ENCODE measurements at regions not wholly inside any gene's neighbourhood (a gene's known extent, or its start where the extent isn't known, plus 50 kb on each side); places are given as distances from the start of the nearest gene placed in this dataset.
"Not testable (repeated sequence)": the region's sequence is repeated elsewhere in the genome, so short reads cannot be mapped to it uniquely, and the experiment has no call there.

DNA sequence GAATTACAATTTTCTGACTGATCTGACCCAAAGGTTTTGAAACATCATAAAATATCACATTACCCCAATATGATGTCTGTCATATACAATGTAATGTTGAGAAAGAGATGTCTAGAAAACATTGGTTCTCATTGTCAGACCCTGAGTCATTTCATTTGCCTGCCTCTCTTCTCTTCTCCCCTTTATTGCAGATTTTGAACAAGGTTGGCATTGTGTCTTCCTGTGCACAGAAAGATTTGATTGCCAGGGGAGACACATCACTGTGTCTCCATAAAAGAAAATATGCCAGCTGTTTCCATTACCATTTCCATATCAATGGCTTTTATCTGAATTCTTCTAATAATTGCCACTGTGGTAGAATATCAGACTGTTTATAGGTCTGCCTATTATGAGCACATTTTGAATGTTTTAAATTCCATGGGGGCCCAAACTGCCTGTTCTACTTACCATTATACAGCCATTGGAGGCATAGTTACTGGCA, 65.6 kb downstream of the IFI44 start:
- no peak for DNase-seq (ENCODE audit: low read depth in 4 of 4, low spot score in 3 of 4)

DNA sequence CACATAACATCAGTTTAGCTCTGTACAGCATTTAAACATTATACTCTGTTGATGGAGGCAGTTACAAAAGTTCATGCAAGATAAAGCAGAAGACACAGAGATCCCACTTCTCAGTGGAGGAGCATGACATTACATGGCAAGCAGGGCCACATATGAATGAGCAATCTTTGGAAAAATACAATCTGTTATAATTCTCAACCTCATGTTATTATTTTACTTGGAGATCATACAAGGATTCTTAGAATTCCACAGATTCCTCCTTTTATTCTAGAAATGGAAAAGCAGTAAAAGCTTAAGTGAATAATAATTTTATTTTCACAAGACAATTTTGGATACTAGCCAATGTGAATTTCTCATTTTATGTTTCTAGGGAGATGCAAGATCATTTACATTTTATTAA, 66.6 kb downstream of the IFI44 start:
- DNase-seq (ENCODE audit: low read depth in 4 of 4, low spot score in 3 of 4): no peak

DNA sequence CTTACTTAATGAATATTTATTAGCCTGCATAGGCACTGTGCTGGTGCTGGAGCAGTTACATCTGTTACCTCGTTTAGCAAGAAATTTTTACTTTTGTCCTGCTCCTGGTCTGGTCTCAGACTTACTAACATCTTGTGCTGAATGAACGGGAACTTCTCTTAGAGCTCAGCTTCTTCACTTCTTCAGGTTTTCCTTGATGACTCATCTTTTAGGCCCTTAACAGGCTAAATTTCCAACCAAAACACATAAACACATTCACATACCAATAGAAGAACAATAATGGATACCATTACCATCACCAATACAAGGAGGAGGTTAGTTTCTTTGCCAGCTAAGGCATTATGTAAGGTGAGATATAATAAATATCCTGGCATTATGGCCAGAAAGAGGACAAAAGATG, 68.9 kb downstream of the IFI44 start:
- DNase-seq (ENCODE audit: low read depth in 4 of 4, low spot score in 3 of 4): no peak

DNA sequence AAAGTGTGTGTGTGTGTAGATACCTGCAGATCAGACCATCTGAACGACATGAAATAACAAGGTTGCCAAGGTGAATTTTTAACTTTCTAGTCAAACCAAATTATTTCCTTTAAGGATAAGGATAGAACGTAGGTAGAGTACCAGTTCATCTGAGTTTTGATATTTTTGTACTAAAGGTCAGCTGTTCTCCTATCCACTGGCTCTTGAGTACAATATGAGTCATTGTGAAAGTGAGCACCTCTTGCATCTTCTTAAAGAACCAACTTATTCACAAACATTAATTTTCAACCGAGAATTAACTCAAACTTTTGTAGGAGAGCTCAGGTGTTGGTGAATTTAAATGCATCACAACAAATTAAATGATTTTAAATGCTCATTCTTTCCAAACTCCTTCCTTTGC, 71.5 kb downstream of the IFI44 start:
- DNase-seq (ENCODE audit: low read depth in 4 of 4, low spot score in 3 of 4): no peak

DNA sequence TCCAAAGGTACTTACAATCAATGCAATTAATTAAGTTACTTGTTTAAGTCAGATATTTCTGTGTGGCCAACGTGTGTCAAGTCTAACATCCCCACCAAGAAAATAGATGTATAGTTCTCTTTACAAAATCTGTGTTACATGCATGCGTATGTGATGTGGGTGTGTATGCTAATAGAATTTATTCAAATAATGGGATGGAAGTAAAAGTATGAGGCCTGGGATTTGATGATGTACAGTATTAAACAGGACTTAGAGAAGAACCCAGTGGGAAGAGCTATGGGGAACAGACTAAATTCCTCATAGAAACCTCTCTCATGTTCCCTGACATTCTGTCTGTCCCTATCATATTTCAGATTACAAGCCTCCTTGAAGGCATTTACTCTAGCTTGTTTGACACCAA, 72.5 kb downstream of the IFI44 start:
- no peak for DNase-seq (ENCODE audit: low read depth in 4 of 4, low spot score in 3 of 4)

DNA sequence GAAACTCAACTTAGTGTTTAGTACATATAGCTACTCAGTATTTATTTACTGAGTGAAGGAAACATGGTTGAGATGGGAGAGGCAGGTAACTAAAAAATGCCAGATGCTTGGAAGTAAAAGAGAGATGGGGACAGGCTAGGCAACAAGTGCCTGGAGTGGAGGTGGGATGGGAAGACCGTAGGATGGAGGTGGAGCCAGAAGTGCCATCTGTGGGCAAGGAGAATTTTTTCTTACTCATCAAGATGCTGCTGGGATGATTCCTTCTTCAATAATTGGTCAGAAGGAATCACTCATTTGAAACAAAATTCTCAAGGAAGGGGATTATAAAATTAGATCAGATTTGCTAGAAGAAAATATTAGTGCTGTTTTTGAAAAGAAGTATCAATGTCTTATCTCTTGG, 72.9 kb downstream of the IFI44 start:
- DNase-seq (ENCODE audit: low read depth in 4 of 4, low spot score in 3 of 4): no peak

DNA sequence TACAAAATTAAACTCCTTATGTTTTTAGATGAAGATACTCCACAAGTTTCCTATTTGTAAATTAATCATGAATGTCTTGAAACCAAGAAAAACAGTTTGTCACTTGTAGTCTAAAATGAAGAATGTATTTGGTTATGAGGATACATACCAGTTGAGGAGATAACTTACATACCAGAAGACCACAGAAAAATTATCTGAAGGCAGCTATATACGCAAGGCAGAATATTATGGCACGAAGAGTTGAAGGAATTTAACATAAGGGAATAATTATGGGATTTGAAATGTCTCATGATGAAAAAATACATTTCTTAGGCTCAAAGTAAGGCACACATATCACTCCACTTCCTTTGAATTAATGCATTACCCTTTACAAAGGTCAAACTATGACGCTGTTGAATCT, 73.3 kb downstream of the IFI44 start:
- DNase-seq (ENCODE audit: low read depth in 4 of 4, low spot score in 3 of 4): no peak

DNA sequence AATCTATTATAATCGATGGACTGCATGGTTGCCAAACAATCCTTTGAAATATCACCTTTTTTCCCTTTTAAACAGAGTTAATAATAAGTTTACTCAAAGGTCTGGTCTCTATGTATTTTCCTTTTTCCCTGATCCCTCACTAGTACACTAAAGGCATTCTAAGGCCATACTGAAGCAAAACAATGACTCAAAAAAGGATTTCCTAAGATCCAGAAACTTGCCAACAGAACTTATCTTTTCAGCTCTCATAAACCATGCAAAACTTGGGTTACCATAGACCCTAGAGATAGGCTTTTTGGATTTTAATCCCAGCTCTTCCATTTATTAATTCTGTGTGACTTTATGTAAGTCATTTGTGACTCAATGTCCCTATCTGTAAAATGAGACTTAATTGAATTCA, 77.1 kb downstream of the IFI44 start:
- DNase-seq (ENCODE audit: low read depth in 4 of 4, low spot score in 3 of 4): no peak

DNA sequence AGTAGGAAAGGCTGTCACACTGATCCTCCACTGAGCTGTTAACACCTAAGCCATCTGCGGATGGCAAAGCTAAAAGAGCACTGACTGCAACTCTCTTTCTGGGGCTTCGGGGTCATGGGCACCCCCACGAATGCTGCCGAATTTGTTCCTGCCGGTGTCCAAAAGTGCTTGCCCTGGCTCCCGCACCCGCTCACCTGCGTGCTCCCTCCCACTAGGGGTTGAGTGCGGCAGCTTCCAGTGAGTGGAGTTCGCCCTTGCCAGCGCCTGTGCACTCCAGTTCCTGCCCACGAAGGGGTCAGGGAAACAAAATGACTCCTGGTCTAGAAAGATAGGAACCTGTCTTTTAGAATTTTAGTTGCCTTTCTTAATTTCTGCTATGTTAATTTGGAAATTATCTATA, 78.7 kb downstream of the IFI44 start:
- DNase-seq (ENCODE audit: low read depth in 4 of 4, low spot score in 3 of 4): no peak

DNA sequence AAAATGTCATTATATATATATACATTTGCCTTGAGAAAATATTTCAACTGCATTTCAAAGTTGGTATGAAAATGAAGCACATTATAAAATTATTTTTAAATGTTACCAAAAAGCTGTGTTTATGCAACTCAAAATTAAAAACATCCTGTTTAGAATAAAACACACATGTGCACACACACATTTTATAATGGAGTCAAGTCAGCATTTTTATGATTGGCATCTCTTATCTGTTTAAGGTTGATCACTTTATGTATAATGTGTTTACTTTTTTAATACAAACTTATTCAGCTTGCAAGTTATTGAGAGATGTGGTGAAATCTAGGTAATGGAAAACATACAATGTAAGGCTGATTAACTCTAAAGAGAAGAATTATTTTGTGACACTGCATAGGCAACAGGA, 80.4 kb downstream of the IFI44 start:
- no peak for DNase-seq (ENCODE audit: low read depth in 4 of 4, low spot score in 3 of 4)

DNA sequence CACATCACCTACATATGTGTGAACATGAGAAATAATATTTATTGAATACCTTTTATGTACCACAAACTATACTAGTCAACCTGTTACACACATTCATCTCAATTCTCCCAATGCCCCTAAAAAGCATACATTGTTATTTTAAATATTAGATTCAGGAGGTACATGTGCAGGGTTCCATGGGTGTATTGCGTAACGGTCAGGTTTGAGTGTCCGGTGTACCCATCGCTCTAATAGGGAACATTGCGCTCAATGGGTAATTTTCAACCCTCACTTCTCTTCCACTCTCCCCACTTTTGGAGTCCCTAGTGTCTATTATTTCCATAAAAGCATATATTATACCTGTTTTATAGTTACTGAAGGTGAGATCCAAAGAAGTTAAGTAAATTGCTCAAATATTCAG, 82.0 kb downstream of the IFI44 start:
- DNase-seq (ENCODE audit: low read depth in 4 of 4, low spot score in 3 of 4): no peak

DNA sequence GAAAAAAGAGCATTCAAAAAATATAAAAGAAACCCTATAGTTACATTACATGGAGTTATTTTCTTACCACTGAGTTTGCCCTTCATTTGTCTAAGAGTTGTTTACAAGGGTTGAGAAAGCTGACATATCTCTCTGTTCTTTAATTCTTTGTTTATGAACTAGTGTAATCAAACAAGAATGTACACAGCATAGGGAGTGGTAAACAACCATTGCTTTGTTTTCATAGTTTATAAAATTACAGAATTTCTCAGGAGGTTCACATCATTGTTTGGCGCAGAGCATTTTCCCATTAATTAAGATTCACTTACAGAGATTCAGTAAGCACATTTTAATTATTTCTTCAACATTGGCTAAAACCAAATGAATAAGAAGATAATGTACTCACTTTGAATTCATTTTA, 87.6 kb downstream of the IFI44 start:
- no peak for DNase-seq (ENCODE audit: low read depth in 4 of 4, low spot score in 3 of 4)

DNA sequence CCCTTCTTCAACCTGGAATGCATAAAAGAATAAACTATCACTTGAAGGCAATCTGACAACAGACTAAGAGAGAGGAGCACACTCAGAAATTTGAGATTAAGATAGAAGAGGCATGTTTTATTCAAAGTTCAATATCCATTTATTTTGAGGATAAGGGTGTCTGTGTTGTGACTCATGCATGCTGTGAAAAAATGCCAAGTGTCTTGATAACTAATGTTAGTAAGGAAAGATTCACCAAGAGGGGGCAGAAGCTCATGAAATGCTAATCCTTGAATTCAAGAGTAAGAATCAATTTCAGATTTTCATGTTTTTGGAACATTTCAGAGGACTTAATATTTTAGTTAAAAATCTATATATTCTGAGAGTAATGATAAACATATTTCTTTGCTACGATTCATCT, 94.0 kb downstream of the IFI44 start:
- DNase-seq (ENCODE audit: low read depth in 4 of 4, low spot score in 3 of 4): no peak

DNA sequence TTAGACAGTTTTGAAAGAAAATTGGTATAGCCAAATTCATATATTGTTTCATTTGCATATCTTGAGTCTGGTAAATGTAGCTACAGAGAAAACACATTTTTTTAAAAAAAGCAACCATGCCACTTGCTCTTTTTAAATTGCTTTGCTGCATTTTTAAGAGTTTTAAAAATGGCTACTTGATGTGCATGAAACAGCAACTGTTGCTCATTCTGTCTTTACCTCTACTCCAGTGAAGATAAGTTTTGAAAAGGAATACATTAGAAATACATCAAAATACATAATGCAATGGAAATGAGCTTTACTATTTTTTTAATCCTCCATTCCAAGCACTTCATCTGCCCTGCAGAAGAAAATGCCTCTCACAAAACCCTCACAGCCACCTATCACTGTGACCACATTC, 95.5 kb downstream of the IFI44 start:
- DNase-seq (ENCODE audit: low read depth in 4 of 4, low spot score in 3 of 4): no peak

DNA sequence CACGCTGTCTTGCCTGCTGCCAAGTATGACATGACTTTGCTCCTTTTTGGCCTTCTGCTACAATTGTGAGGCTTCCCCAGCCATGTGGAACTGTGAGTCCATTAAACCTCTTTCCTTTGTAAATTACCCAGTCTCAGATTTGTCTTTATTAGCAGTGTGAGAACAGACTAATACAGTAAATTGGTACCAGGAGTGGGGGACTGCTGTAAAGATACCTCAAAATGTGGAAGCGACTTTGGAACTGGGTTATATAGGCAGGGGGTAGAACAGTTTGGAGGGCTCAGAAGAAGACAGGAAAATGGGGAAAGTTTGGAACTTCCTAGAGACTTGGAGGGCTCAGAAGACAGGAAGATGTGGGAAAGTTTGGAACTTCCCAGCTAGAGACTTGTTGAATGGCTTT, 104.0 kb downstream of the IFI44 start:
- DNase-seq (ENCODE audit: low read depth in 4 of 4, low spot score in 3 of 4): not testable (repeated sequence)

DNA sequence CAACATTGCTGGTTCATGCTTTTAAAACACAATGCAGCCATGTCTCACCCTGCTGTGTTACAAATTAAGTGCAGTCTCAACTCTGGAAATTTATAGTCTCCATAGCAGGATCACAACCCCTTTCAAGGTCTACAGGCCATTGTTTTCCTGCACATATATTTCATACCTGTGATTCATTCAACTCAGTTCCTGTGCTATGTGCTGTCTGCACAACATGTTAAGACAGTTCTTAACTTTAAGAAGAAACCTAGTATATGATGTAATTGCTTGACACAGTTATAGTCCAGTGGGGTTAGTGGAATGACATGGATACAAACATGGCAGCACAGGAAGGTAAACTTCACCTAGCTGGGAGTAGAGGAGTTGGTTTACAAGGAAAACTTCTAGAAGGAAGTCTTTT, 106.4 kb downstream of the IFI44 start:
- DNase-seq (ENCODE audit: low read depth in 4 of 4, low spot score in 3 of 4): no peak

DNA sequence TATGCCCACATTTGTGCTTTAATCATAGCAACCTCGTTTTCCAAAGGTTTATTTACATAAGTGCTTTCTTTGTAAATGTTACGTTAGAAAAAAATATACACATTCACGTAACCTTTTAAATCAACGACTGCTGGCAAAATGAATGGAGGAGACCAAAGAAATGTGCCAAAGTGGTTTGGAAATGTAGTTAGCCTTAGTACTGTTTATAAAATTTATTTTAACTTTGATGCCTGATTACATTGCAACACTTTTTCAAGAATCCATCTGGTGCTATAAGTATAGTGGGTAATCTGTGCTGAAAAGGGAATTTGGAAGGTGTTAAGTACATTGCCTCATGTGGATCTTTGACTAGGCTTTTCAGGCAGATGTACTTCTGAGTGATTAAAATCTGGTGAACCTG, 108.9 kb downstream of the IFI44 start:
- no peak for DNase-seq (ENCODE audit: low read depth in 4 of 4, low spot score in 3 of 4)

DNA sequence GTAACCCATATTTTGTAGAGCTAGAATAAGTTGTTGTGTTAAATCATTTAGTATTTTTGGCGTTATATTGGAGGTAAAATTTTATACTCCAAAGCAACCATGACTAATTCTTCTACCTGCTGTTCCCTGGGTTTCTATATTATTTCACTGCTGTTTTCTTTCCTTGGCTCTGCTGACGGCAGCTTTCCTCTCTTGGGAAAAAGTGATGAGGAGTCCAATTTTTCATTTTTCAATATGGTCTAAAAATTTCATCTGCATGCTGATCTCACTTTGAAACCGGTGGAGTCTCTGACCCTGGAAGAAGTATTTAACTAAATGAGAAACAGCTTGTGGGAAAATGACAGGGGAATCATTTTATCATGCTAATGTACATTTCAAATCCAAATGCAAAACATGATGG, 110.2 kb downstream of the IFI44 start:
- no peak for DNase-seq (ENCODE audit: low read depth in 4 of 4, low spot score in 3 of 4)

DNA sequence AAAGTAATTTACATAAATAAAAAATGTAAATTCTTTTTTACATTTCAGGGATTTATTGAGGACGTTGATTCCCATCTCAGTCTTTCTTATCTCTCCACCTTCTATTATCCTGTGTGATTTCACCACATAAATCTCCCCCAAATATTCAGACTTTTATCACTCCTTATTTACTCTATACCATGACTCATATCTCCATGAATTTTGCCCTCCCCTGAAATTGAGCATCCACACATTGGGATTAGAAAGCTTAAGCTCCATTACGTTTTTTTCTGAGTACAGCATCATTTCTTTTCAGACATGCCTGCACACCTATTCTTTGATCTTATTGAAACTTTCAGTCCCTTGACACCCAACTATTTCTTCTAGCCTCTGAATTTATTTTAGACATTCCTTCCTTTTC, 111.2 kb downstream of the IFI44 start:
- DNase-seq (ENCODE audit: low read depth in 4 of 4, low spot score in 3 of 4): no peak

DNA sequence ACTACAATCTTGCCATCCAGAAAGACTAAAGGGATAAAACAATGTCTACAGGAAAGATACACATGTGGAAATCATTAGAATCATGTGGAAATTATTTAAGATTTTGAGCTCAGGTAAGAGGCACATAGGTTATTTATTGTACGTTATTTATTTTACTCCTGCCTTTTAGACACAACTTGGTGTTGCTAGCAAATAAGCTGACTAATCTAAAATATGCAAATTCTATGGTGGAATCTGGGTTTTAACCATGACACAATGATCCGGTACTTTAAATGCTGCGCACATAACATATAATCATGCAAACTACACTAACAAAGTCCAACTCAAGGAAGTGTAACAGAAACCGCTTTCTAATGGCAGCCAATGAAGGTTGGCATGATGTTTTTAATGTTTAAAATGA, 112.5 kb downstream of the IFI44 start:
- no peak for DNase-seq (ENCODE audit: low read depth in 4 of 4, low spot score in 3 of 4)

DNA sequence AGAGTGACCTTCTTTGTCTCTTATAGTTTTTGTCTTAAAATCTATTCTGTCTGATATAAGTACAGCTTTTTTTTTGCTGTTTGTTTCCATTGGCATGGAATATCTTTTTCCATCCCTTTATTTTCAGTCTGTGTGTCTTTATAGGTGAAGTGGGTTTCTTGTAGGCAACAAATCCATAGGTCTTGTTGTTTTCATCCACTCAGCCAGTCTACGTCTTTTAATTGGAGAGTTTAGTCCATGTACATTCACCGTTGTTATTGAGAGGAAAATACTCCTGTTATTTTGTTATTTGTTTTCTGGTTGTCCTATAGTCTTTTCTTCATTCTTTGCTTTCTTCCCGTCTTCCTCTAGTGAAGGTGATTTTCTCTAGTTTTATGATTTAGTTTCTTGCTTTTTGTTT, 115.9 kb downstream of the IFI44 start:
- no peak for DNase-seq (ENCODE audit: low read depth in 4 of 4, low spot score in 3 of 4)

DNA sequence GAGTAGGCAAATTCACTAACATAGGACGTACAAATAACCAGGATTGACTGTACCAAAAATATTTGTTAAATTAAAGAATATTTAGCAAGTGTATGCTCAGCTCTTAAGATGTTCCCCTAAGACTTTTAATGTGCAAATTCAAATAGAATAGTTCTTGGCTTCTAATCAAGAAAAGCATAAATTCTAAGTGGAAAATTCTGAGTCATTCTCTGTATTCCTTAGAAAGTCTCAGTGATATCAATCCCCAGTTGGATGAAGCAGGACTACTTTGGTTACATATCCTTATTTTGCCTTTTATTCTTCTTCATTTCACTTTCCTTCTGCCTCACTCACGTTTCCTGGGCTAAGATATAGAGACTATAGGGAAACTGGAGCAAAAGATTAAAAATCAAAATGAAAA, 130.2 kb downstream of the IFI44 start:
- DNase-seq (ENCODE audit: low read depth in 4 of 4, low spot score in 3 of 4): no peak

DNA sequence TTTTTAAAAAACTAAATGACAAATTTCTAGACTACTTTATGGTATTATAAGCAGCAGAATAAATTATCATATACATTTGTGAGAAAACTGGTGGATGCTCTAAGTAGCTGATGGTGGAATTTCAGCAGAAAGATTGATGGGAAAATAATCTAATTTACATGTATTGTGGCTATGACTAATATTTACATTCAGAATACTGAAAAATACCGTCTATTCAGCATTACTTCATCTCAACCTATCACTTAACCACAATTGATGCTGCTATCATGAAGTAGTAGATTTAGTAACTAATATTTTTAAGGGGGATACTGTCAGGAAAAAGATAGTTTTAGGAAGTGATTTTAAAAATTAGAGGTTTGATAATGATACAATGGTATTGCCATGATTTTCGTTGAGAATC, 137.9 kb downstream of the IFI44 start:
- no peak for DNase-seq (ENCODE audit: low read depth in 4 of 4, low spot score in 3 of 4)

DNA sequence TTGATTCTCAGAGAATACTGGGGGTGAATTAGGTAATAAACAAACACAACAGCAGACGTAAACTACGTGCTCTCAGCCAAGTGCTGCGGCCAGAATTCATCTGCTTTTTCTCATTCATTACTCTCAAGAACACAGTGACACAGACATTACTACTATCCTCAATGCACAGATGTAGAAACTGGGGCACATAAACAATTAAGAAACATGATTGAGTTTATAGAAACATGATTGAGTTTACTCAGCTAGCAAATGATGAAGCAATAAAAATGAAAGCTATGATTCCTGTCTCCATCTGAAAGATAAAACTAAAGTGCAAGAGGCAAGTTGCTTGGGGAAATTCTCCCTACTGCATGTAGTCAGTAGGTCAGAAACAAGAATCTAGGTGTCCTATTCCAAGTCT, 140.5 kb downstream of the IFI44 start:
- no peak for DNase-seq (ENCODE audit: low read depth in 4 of 4, low spot score in 3 of 4)

Data from left renal pelvis (tissue), 4 donors.